NCI-H748 treated with DMSO at 0.1 percent for 48 hours (cell line): ENCODE measurements at regions not wholly inside any gene's neighbourhood (a gene's known extent, or its start where the extent isn't known, plus 50 kb on each side); places are given as distances from the start of the nearest gene placed in this dataset.
"Not testable (repeated sequence)": the region's sequence is repeated elsewhere in the genome, so short reads cannot be mapped to it uniquely, and the experiment has no call there.

Experiments
- DNase-seq: peaks from one replicate; lab custom pipeline; 2025; lab: John Stamatoyannopoulos, UW

DNA sequence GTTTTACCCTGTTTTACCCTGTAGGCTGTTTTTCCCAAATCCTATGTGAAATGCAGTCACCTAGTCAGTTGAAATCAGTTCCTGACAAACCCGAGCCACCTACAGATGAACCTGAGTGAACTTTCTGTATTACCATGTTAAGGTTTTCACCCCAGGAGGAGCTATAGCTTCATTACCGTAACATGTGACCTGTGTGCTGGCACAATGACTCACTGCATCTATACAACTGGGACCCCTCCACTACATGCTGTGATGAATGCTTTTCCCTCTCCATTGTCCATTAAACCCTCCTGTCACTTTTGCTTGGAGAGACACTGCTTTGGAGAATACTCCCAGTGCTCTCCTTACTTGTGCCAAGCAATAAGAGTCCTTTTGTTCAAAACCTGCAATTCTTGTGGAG, 1974.8 kb downstream of the EFNA5 start:
- no peak for DNase-seq

DNA sequence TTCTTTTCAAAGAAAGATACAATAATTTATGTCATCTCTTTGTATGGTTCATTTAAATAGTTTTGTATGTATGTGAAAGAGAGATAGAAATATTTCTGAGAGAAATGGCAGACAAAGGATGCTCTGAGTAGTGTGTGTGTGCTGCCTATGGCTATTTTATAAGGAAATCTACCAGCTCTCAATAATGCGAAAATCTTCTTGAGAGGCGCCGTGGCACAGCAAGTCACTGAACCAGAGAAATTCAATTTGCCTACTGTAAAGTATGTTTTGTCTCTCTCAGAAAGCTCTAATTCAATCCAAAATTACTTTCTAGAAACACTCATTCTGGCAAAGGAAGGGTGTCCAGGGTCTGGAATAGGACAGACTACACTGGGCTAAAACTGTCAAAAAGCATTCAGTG, 1981.1 kb downstream of the EFNA5 start:
- DNase-seq: no peak

DNA sequence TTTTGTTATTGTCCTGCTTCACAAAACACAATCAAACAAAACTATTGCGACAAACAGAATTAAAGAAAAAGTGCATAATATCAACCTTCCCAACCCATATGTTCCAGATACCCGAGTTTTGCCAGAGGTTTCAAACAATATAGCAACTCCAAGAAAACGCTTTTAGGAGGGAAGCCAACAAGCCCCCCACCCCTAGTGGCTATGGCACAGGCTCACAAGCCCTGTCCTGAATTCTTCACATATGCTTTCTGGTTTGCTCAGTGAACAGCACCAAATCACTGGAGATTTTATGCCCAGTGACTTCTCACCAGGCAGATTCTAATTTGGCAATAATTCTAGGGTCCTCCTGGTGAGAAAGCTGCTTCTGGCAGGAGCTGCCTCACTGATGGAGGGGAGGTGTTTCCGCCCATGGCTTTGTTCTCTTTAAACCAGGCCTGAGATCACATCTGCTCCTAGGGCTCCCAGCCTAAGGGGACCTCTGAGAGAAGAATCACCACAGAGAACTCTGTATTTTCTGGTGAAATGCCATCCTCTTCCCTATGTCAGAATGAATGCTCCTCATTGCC, 1982.4 kb downstream of the EFNA5 start:
- no peak for DNase-seq

DNA sequence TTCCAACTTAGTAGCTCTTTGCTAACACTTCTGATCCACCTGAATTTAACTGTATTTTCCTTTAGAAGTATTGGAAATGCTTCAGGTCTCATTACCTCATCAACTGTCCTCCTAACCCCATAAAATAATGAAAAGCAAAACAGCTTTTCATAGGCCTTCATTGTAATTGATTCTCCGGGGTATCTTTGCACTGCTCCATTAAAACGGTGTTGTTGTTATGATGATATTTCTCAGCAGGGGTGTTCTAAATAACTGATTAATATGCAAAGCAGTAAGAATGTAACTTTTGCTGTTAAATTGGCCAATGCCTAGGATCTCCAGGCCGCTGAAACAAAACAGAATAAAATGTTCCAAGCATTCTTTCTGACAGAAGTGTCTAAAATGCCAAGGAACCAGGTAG, 1983.2 kb downstream of the EFNA5 start:
- no peak for DNase-seq

DNA sequence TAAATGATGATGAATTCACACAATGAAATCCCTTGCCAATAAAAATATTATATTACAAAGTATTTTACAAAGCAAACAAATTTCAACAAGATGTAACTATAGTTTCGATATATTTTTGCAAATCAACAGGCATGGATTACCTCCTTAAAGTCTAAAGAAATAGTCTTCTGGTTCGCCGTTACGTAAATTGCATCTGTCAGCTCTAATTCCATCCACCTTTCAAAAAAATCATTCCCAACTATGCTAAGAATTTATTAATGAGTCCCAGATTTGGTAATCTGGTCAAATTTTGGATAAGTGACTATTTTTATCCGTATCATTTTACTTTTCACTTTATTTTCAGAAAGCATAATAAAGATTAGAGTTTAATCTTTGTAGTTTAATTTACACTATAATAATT, 1984.9 kb downstream of the EFNA5 start:
- DNase-seq: no peak

DNA sequence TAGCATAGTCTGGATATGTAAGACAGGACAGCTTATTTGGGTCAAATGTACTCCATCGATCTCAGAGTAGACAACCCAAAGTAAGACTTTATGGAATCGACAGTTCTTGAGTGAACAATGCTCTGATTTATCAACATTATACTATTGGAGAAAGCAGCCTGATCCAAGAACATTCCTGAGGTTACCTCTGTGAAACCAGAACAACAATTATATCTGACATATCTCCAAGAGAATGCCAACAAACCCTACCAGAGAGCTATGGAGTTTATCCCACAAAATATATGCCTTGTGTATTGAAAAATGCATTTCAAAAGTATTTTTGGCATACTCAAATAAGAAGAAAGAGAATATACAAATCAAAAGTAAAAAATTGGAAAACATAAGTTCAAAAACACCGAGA, 1985.9 kb downstream of the EFNA5 start:
- DNase-seq: no peak

DNA sequence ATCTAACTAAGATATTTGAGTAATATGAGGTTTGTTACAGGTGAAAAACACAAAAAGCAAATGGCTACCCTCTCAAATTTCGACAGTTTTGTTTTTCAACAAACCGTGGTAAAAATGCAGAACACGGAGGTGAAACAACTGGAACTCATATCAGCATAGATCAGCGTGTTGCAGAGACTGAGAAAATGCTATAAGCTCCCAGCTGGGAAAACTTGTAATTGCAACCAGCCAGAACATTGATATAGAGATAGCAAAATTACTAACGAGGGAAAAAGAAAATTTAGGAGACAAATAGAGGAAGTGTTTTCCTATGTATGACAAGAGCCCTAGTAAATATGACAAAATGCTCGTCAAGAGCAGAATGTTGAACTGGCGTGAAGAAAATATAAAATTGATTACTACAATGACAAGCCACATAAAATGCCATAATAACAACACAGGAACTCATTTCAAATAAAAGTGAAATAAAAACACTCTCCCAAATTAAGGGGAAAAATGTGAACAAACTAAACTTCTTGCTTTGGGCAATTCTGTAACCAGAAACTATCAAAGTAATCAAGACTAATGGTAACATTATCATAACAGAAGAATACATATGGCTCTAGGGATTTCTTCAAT, 1989.8 kb downstream of the EFNA5 start:
- DNase-seq: no peak

DNA sequence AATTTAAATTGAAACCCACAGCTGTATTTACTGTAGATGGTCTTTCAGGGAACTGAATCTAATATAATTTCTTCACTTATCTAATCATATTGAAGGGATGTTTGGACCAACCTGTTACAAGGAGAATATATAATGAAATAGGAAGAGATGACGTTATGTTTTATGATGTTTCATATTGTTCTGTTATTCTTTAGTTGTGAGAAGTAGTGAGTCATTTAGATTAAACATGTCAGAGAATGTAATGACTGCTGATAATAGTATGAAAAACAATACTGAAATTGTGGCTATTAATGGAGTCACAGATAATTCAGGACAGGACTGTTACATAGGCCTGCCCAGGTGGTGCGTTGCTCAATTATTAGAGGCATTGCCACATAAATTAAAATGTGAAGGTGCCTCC, 1993.4 kb downstream of the EFNA5 start:
- DNase-seq: no peak

DNA sequence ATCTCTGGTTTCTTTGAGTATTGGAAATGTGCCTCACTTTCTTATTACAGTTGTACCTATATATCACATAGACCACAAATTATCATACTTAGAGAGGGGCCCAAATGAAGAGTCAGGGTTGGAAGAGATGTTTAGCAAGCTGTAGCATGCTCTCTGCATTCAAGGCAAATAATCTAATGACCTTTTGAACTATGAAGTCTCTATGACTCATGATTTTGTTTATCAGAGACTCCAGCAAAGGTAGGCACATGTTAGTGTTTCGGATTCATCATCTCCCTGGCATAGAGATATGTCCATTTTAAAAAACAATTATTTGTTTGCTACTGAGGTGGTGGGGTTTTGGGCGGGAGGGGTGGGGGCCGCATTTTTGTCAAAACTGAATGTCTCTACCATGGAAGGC, 2000.1 kb downstream of the EFNA5 start:
- DNase-seq: no peak

DNA sequence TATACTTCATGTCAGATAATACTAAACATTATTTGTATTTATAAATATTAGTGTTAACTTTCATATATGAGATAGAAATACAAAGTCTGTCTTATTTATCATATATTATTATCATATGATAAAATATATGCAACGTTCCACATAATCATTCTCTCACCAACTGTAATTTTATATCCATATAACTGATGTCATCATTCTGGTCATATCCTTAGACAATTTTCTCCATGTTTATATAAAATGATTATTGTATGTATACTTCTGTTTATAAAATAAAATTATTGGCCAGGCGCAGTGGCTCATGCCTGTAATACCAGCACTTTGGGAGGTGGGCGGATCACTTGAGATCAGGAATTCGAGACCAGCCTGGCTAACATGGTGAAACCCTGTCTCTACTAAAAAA, 2007.1 kb downstream of the EFNA5 start:
- no peak for DNase-seq

DNA sequence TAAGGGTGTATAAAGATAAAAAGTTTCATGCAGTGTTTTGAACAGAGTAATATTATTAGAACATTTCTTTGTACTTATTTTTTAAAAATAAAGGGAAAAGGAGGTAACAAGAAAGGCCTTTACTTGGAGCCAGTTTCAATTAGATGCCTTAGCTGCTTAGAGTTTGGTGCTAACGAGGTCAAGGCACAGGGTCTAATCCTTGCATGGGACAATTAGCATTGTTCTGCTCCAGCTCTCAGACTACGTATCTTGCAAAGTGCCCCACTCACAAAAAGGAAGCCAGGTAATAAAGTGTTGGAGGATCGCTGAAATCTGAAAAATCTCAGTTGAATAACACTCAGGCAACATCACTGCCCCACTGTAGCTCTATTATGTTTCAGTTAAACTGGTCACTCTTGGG, 2011.3 kb downstream of the EFNA5 start:
- no peak for DNase-seq

DNA sequence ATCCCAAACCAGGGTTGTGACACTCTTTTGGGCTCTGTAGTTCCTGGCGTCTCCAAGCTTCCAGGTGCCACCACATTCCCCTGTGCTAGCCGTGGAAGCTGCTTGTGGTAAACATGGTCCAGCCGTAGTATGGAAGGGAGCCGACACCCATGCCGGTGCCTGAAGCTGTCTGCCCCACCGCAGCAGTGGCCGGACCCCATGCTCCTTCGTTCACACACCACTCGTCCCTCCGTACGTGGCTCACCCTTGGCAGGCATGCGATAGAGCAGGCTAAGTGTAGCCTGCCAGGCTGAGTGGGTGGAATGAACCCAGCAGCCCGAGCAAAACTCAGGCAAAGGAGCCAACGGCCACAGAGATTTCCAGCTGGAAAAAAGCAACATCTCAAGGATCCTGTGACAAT, 2030.4 kb downstream of the EFNA5 start:
- DNase-seq: no peak

DNA sequence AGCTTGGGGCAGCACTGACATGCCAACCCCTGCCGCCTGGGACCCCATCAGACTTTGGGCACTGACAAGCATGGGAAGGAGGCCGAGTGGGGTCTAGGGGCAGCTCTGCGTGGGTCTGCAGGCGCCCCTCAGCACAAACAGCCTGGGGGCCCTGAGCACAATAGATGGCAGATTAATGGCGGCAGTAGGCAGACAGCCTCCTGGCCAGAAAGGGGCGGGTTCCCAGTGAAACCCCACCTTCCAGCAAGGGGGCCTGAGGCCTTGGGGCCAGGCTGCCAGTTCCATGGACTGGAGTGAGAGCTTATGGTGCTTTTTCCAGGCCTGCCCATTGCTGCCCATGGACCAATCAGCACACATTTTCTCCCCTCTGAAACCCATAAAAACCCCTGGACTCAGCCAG, 2031.2 kb downstream of the EFNA5 start:
- DNase-seq: no peak

DNA sequence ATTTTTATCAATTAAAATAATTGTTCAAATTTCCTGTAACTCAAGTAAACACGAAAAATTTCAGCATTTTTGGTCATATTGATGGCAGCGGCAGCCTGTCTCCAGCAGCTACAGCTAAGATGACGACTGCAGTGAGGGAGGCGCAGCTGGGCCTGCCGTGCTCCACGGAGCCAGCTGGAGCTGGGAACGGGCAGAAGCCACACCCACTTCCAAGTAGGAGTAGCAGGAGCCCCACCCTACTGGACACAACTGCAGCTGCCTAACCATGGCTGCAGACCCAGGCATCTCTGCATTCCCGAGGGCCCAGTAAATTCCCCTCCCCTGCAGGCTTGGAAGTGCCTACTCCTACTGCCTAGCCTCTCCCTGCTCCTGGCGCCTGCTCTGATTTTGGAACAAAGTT, 2031.7 kb downstream of the EFNA5 start:
- no peak for DNase-seq

DNA sequence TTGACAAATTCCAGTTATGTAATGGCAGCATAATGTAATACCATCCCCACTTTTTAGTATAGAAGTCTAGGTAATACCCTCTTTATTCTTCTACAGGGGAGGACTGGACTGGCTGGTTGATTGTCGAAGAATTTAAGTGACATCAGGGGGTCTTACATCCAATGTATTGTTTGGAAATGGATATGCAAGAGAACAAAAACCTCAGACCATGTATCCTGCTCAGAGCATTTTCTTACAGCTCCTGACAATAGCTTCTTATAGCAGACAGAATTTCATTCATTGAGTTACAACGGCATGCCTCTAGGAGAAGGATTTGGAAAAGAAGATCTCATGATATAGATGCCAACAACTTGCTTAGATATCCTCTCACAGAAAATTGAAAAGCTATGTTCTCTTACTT, 2032.3 kb downstream of the EFNA5 start:
- DNase-seq: no peak

DNA sequence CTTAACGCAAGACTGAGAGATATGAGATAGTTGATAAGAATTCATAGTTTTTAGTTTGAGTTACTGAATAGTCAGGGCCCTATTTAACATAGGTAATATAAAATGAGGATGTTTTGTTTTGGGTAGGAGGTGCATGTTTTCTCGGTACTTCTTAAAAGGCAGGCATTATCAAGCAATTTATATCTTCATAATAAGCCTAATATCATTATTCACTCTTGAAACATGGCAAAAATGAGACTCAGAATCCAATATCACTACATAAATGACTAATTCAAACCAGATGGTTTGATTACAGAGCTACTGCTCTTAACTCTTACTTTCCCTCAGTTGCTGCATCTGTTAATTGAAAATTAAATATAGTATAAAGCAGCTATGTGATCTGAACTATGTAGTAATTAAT, 2038.7 kb downstream of the EFNA5 start:
- DNase-seq: no peak

DNA sequence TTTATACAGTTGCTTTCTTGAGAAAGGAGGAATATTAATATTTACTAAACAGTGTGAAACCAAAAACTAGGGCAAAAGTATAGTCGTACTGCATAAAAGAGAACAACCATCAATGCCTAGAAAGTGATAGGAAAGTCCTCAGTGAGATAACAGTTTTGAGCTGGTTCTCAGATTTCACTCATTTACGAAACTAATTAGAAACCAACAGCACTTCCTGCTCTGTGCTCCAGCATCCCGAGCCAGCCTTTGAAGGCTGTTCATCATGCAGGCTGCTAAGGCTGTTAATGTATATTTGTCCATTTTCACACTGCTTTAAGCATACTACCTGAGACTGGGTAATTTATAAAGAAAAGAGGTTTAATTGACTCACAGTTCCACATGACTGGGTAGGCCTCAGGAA, 2039.9 kb downstream of the EFNA5 start:
- DNase-seq: no peak

DNA sequence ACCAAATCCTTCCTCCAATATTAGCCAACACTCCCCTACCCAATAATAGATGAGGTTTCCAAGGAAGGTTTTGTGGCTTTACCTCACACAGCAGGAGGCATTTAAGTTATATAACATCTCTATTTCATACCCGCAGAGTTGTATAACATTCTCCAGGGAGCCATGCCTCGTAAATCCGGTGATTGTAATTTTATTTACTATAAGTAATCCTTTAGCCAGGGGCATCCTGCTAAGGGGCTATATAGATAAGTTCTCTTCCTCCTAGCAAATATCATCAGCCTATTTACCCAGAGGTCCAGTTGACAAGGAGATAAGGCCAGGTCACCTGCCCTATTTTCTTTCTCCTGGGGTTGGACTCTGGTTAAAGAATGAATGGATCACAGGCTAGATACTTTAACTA, 2051.0 kb downstream of the EFNA5 start:
- no peak for DNase-seq

DNA sequence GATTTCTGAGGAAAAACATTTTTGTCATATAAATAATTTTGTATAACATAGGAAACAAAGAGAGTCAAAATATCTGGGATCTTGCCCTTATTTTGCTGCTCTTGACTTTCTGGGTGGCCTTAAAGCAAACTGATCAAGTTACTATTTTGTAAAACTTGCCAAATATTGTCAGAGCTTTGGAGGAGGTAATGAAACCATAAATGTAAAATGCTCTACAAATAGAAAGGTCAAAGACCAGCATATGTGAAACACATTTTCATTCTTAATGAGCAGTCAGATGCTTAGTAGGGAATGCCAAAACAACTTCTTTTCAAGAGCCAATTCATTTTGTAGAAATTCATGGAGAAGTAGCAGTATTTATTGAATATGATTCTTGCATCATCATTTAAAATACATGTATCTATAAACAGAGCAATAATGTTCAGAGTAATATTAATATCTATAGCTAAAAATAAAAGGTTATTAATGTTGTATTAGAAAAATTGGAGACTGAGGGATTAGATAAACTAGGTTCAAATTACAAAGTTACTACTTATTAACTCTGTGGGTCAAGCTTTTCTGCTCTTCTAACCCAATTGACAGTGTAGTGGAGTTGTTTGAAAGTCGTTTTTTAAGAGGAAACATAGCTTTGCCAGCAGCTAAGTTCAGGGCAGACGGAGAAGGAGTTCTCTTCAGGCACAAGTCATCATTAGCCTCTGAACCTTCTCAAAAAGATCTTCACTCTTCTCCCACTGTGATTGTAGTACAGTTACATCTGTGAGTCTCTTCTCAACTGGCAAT, 2053.1 kb downstream of the EFNA5 start:
- DNase-seq: peak; percentile 65

DNA sequence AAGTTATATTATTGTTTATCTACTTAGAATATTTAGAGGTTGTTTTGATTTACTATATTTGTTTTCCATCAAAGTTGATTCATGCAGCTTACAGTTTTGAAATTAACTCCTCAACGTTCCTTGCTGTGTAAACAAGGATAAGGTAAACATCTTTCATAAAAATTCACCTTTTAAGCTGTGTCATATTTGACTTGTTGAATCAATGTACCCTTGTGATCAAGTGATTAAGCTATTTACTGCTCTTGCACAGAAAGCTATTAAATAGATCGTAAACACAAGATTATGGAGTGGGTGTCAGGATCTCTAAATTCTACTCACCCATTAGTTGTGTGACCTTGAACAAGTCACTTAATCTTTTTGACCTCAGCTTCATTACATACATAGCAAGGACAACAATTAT, 2054.0 kb upstream of the NUDT12 start:
- DNase-seq: peak; percentile 79

DNA sequence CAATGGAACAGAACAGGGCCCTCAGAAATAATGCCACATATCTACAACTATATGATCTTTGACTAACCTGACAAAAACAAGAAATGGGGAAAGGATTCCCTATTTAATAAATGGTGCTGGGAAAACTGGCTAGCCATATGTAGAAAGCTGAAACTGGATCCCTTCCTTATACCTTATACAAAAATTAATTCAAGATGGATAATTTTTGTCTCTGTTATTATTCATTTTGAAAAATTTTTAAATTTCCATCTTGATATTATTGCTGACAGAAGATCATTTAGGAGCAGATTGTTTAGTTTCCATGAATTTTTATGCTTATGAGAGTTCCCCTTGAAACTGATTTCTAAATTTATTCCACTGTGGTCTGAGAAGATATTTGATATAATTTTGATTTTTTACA, 2039.8 kb upstream of the NUDT12 start:
- not testable (repeated sequence) for DNase-seq

DNA sequence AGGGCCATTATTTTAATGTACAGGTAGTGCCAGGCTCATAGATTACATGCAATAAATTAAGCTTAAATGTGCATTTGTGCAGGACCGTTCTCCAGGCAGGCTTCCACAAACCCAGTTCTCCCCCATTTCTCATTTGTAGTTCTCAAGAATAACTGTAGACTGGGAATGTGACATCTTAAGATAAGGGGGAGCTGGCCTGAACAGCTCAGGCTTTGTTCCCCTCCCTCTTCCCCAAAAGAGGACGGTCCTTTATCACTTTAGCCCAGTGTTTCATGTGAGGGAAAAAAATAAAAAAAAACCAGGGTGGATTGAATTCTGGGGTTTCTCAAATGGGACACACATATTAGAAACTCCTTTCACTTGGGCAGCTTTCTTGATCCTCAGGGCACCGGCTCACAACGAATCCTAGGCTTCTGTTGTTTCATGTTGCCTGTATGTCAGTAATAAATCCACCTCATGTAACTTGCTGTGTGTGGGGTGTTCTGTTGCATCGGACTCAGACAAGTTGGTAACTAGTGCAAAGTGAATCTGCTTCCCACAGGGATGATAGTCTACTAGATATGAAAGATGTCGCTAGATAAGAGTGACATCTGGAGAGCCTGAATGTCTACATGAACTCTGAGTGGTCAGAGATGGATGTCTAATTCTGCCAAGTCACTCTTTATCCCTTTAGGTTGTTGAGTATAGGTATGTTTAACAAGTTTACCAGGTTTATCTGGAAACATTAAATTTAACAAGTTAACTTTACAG, 2030.6 kb upstream of the NUDT12 start:
- no peak for DNase-seq
